ENCODE measurements at regions not wholly inside any gene's neighbourhood (a gene's known extent, or its start where the extent isn't known, plus 50 kb on each side); places are given as distances from the start of the nearest gene placed in this dataset.

- no peak for DNase-seq (ENCODE audit: low read depth in 1 of 2, low spot score in 1 of 2)
Observed at GRCh38 chr17:72338847-72339790, 218.3 kb downstream of the SOX9 start.

GRCh38 chr17:72340836-72341235, 220.0 kb downstream of the SOX9 start:
- no peak for DNase-seq (ENCODE audit: low read depth in 1 of 2, low spot score in 1 of 2)

- no peak for DNase-seq (ENCODE audit: low read depth in 1 of 2, low spot score in 1 of 2)
Observed at GRCh38 chr17:72342061-72342460, 221.2 kb downstream of the SOX9 start.

- DNase-seq (ENCODE audit: low read depth in 1 of 2, low spot score in 1 of 2) = no peak
Observed at GRCh38 chr17:72342627-72343527, 222.1 kb downstream of the SOX9 start.

GRCh38 chr17:72343911-72344310, 223.1 kb downstream of the SOX9 start:
- no peak for DNase-seq (ENCODE audit: low read depth in 1 of 2, low spot score in 1 of 2)

- DNase-seq (ENCODE audit: low read depth in 1 of 2, low spot score in 1 of 2) = no peak
Observed at GRCh38 chr17:72344613-72345012, 223.8 kb downstream of the SOX9 start.

- no peak for DNase-seq (ENCODE audit: low read depth in 1 of 2, low spot score in 1 of 2)
Observed at GRCh38 chr17:72345088-72345487, 224.3 kb downstream of the SOX9 start.

GRCh38 chr17:72345536-72345935, 224.7 kb downstream of the SOX9 start:
- no peak for DNase-seq (ENCODE audit: low read depth in 1 of 2, low spot score in 1 of 2)

- no peak for DNase-seq (ENCODE audit: low read depth in 1 of 2, low spot score in 1 of 2)
Observed at GRCh38 chr17:72346306-72346705, 225.5 kb downstream of the SOX9 start.

- no peak for DNase-seq (ENCODE audit: low read depth in 1 of 2, low spot score in 1 of 2)
Observed at GRCh38 chr17:72349011-72349410, 228.2 kb downstream of the SOX9 start.

GRCh38 chr17:72349491-72349995, 228.7 kb downstream of the SOX9 start:
- no peak for DNase-seq (ENCODE audit: low read depth in 1 of 2, low spot score in 1 of 2)

- DNase-seq (ENCODE audit: low read depth in 1 of 2, low spot score in 1 of 2) = no peak
Observed at GRCh38 chr17:72350073-72350472, 229.3 kb downstream of the SOX9 start.

GRCh38 chr17:72351365-72351764, 230.5 kb downstream of the SOX9 start:
- no peak for DNase-seq (ENCODE audit: low read depth in 1 of 2, low spot score in 1 of 2)

- DNase-seq (ENCODE audit: low read depth in 1 of 2, low spot score in 1 of 2) = no peak
Observed at GRCh38 chr17:72351884-72352346, 231.1 kb downstream of the SOX9 start.

GRCh38 chr17:72353502-72353901, 232.7 kb downstream of the SOX9 start:
- no peak for DNase-seq (ENCODE audit: low read depth in 1 of 2, low spot score in 1 of 2)

GRCh38 chr17:72354071-72354470, 233.3 kb downstream of the SOX9 start:
- DNase-seq (ENCODE audit: low read depth in 1 of 2, low spot score in 1 of 2) = no peak

- no peak for DNase-seq (ENCODE audit: low read depth in 1 of 2, low spot score in 1 of 2)
Observed at GRCh38 chr17:72357764-72358365, 237.0 kb downstream of the SOX9 start.

GRCh38 chr17:72358465-72358864, 237.6 kb downstream of the SOX9 start:
- DNase-seq (ENCODE audit: low read depth in 1 of 2, low spot score in 1 of 2) = no peak

GRCh38 chr17:72359274-72359673, 238.5 kb downstream of the SOX9 start:
- DNase-seq (ENCODE audit: low read depth in 1 of 2, low spot score in 1 of 2) = no peak

- no peak for DNase-seq (ENCODE audit: low read depth in 1 of 2, low spot score in 1 of 2)
Observed at GRCh38 chr17:72359811-72360210, 239.0 kb downstream of the SOX9 start.

GRCh38 chr17:72360386-72360940, 239.6 kb downstream of the SOX9 start:
- no peak for DNase-seq (ENCODE audit: low read depth in 1 of 2, low spot score in 1 of 2)

Measured in stimulated activated CD4-positive, alpha-beta T cell treated with anti-CD3 and anti-CD28 coated beads, Interleukin-15, amount 100 ng/mL, for 1 hour (primary cell).